B cell (primary cell): ENCODE measurements at regions not wholly inside any gene's neighbourhood (a gene's known extent, or its start where the extent isn't known, plus 50 kb on each side); places are given as distances from the start of the nearest gene placed in this dataset.

Source experiments
- ATAC-seq: fragments of 200-7000 bp; cut with Tn5 transposase; one replicate; pipeline ENCODE4 v1.10.0; 2021; ENCODE audit warnings: low read depth, mild to moderate bottlenecking, moderate number of reproducible peaks, moderate library complexity
- CTCF ChIA-PET: fragments of 350-600 bp; sonication (Branson Sonifier 250); formaldehyde crosslinking; loops from one replicate; lab custom pipeline; 2021; ENCODE audit warnings: antibody characterized with exemption, inconsistent platforms; lab: Charles Lee
- POLR2A ChIA-PET: fragments of 350-600 bp; sonication (Branson Sonifier 250); formaldehyde crosslinking; loops from one replicate; lab custom pipeline; 2021; ENCODE audit warnings: antibody characterized with exemption; lab: Charles Lee
- DNase-seq: peaks from one replicate; pipeline ENCODE4 v3.0.0; 2013
- H2AFZ ChIP-seq: 2 replicates; pipeline ENCODE4 v1.6.1; 2012; ENCODE audit warnings: mild to moderate bottlenecking, low read depth, low read length; ENCODE audit not compliant: insufficient read depth, poor library complexity, severe bottlenecking
- H3K27ac ChIP-seq, 2 donors: 1 replicate in 1 of 2; 2 replicates in 1 of 2; pipeline ENCODE4 v1.5.1; 2012 to 2013; ENCODE audit warnings: low read length in 2 of 2, mild to moderate bottlenecking in 2 of 2, moderate library complexity in 1 of 2
- H3K27me3 ChIP-seq, 4 experiments: fragments of 200-600 bp in 1 of 4; sonication (generic) in 1 of 4; replicated peaks in 1 of 4; 1 replicate in 2 of 4; 2 replicates in 2 of 4; pipeline versions ENCODE4 v1.6.1 to v1.7.0; 2013 to 2016; ENCODE audit warnings: low read length in 3 of 4, mild to moderate bottlenecking in 2 of 4, mixed read lengths in 1 of 4, moderate library complexity in 1 of 4; ENCODE audit not compliant: insufficient read depth in 4 of 4, control insufficient read depth in 3 of 4; ENCODE audit errors: control extremely low read depth in 1 of 4
- H3K36me3 ChIP-seq, 2 experiments: replicated peaks in 1 of 2; 1 replicate in 1 of 2; 2 replicates in 1 of 2; pipeline versions ENCODE4 v1.6.1 to v1.7.1; 2013; ENCODE audit warnings: low read length in 1 of 2; ENCODE audit not compliant: insufficient read depth in 2 of 2, control insufficient read depth in 1 of 2; ENCODE audit errors: control extremely low read depth in 1 of 2, extremely low read depth in 1 of 2
- H3K4me1 ChIP-seq, 2 donors: fragments of 200-600 bp in 1 of 2; sonication (generic) in 1 of 2; 1 replicate in 1 of 2; 2 replicates in 1 of 2; pipeline versions ENCODE4 v1.5.1 to v1.6.1; 2013 to 2017; ENCODE audit warnings: low read length in 2 of 2; ENCODE audit not compliant: control insufficient read depth in 2 of 2, insufficient read depth in 2 of 2
- H3K4me2 ChIP-seq: replicated peaks from 2 replicates; pipeline ENCODE3; 2012; ENCODE audit warnings: mild to moderate bottlenecking, low read depth, low read length; ENCODE audit not compliant: poor library complexity, severe bottlenecking
- H3K4me3 ChIP-seq, 5 experiments: fragments of 200-600 bp in 1 of 5; sonication (generic) in 1 of 5; 1 replicate in 3 of 5; 2 replicates in 2 of 5; pipeline versions ENCODE4 v1.5.1 to v1.7.0; 2011 to 2016; ENCODE audit warnings: low read length in 4 of 5, mild to moderate bottlenecking in 4 of 5, low read depth in 2 of 5, control low read depth in 1 of 5, moderate library complexity in 1 of 5; ENCODE audit not compliant: insufficient read depth in 1 of 5; ENCODE audit errors: control extremely low read depth in 1 of 5, extremely low read depth in 1 of 5
- H3K79me2 ChIP-seq: fragments of 200-600 bp; sonication (generic); one replicate; pipeline ENCODE4 v1.6.0; 2016; ENCODE audit warnings: low read length; ENCODE audit not compliant: control insufficient read depth, insufficient read depth
- H3K9ac ChIP-seq: fragments of 200-600 bp; sonication (generic); 2 replicates; pipeline ENCODE4 v1.6.1; 2017; ENCODE audit warnings: mild to moderate bottlenecking, low read length, moderate library complexity
- H3K9me3 ChIP-seq, 3 donors: one replicate each; pipeline versions ENCODE4 v1.6.1 to v1.7.1; 2013; ENCODE audit warnings: low read length in 2 of 3; ENCODE audit not compliant: control insufficient read depth in 2 of 3, insufficient read depth in 1 of 3; ENCODE audit errors: control extremely low read depth in 1 of 3
- H4K20me1 ChIP-seq: 2 replicates; pipeline ENCODE4 v1.6.0; 2012; ENCODE audit warnings: mild to moderate bottlenecking, low read length; ENCODE audit not compliant: insufficient read depth, control insufficient read depth, poor library complexity, severe bottlenecking
- H3K27ac Mint-ChIP-seq: one replicate; pipeline ENCODE4 v1.8.0; 2021; ENCODE audit warnings: mixed read lengths
- H3K27me3 Mint-ChIP-seq: one replicate; pipeline ENCODE4 v1.8.0; 2021; ENCODE audit warnings: mixed read lengths
- H3K4me1 Mint-ChIP-seq: one replicate; pipeline ENCODE4 v1.8.0; 2021; ENCODE audit warnings: mixed read lengths
- H3K4me3 Mint-ChIP-seq: one replicate; pipeline ENCODE4 v1.8.0; 2021; ENCODE audit warnings: mixed read lengths
- H3K9me3 Mint-ChIP-seq: one replicate; pipeline ENCODE4 v1.8.0; 2022; ENCODE audit warnings: mixed read lengths; ENCODE audit not compliant: insufficient read depth
- CTCF ChIP-seq: fragments of 200-600 bp; IDR thresholded peaks from one replicate; pipeline ENCODE4 v1.8.0; 2022; ENCODE audit warnings: antibody characterized with exemption, mild to moderate bottlenecking
- EZH2 ChIP-seq: IDR thresholded peaks from 2 replicates; pipeline ENCODE4 v1.6.1; 2012; ENCODE audit warnings: borderline replicate concordance, low read depth, mild to moderate bottlenecking, moderate library complexity, low read length; ENCODE audit not compliant: insufficient read depth, poor library complexity, severe bottlenecking
- WGBS: methylation state at CpG from one replicate; pipeline ENCODE4 v1.1.5; 2013; ENCODE audit warnings: missing lambda C conversion rate; ENCODE audit not compliant: insufficient coverage; 5-methylcytosine and 5-hydroxymethylcytosine counted together
- intact Hi-C: fragments of 100-400 bp; cut with micrococcal nuclease; formaldehyde crosslinking; loops from one replicate; pipeline ENCODE4 v1.10.0; 2022

- H3K27me3 Mint-ChIP-seq = peaks cover 6% of the 10 kb centered on the region
- DNase-seq = no peak
- Histone ChIP-seq H2AFZ (no peak overlapping the region), H3K9me3 (peaks cover 0 to 23% (median 17%) of the 10 kb centered on the region in 3 donors), H3K4me1 (peaks cover 0 to 2% of the 10 kb centered on the region in 2 donors), H3K27ac (no peak overlapping the region), H3K9ac (no peak overlapping the region), H3K79me2 (no peaks in the 10 kb centered on the region), H3K27me3 (no peaks in the 10 kb centered on the region), H4K20me1 (no peaks in the 10 kb centered on the region), H3K36me3 (no peaks in the 10 kb centered on the region), H3K4me2 (no peak overlapping the region), H3K4me3 (no peak overlapping the region)
- ChIA-PET CTCF (no interaction called here), POLR2A (no interaction called here)
- intact Hi-C loops = no loop called here
- 93% methylated on average over 5 of the region's 5 CpGs for WGBS
- no peak overlapping the region for H3K4me3 Mint-ChIP-seq
- H3K4me1 Mint-ChIP-seq = peaks cover under 1% of the 10 kb centered on the region
- H3K27ac Mint-ChIP-seq = no peak overlapping the region
- ATAC-seq = no peak
- TF ChIP-seq EZH2 = no peak
- TF ChIP-seq CTCF = no peak
- peaks cover 2% of the 10 kb centered on the region for H3K9me3 Mint-ChIP-seq
These were observed 385.5 kb downstream of the DHX35 start for GRCh38 chr20:39347626-39348025.

- Histone ChIP-seq H3K9ac (no peak overlapping the region), H3K27me3 (no peaks in the 10 kb centered on the region), H3K4me1 (peaks cover 16 to 30% of the 10 kb centered on the region in 2 donors), H3K9me3 (peaks cover 0 to 2% (median 0%) of the 10 kb centered on the region in 3 donors), H2AFZ (no peak overlapping the region), H4K20me1 (no peaks in the 10 kb centered on the region), H3K4me2 (no peak overlapping the region), H3K4me3 (no peak overlapping the region), H3K36me3 (no peaks in the 10 kb centered on the region), H3K27ac (no peak overlapping the region), H3K79me2 (no peaks in the 10 kb centered on the region)
- ATAC-seq (no peak), DNase-seq (peak; percentile 15)
- 100% methylated on average over 1 of the region's 1 CpG for WGBS
- intact Hi-C loops = no loop called here
- ChIA-PET CTCF (interaction anchor here (0.6 kb wide), 1 partner anchor 50 kb away, joined by 3 read pairs; no protein-coding TSS in a partner anchor), POLR2A (no interaction called here)
- Mint-ChIP-seq H3K27ac (no peak overlapping the region), H3K4me1 (peaks cover 28% of the 10 kb centered on the region), H3K4me3 (no peak overlapping the region), H3K27me3 (no peaks in the 10 kb centered on the region), H3K9me3 (no peaks in the 10 kb centered on the region)
- no peak for TF ChIP-seq EZH2
- TF ChIP-seq CTCF = no peak
These were observed 380.3 kb downstream of the DHX35 start for GRCh38 chr20:39342463-39342862.
